ENCODE measurements at regions not wholly inside any gene's neighbourhood (a gene's known extent, or its start where the extent isn't known, plus 50 kb on each side); places are given as distances from the start of the nearest gene placed in this dataset.

DNA sequence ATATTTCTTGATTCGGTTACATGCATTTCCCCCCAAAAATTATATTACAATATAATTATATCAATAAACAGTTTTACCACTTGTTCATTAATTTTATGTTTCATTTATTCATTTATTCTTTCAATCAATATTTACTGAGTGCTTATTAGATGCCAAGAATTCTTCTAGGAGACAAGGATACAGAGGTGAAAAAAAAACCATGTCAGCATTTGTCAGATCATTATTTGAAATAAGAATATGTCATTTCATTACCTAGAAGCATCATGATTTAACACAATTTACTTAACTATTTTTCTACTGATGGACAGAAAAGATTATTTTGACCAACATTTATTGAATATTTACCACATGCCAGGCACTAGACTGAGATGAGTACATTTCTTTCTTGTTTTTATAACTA, 512.7 kb downstream of the LMO4 start:
- TF ChIP-seq, protein P1, sequence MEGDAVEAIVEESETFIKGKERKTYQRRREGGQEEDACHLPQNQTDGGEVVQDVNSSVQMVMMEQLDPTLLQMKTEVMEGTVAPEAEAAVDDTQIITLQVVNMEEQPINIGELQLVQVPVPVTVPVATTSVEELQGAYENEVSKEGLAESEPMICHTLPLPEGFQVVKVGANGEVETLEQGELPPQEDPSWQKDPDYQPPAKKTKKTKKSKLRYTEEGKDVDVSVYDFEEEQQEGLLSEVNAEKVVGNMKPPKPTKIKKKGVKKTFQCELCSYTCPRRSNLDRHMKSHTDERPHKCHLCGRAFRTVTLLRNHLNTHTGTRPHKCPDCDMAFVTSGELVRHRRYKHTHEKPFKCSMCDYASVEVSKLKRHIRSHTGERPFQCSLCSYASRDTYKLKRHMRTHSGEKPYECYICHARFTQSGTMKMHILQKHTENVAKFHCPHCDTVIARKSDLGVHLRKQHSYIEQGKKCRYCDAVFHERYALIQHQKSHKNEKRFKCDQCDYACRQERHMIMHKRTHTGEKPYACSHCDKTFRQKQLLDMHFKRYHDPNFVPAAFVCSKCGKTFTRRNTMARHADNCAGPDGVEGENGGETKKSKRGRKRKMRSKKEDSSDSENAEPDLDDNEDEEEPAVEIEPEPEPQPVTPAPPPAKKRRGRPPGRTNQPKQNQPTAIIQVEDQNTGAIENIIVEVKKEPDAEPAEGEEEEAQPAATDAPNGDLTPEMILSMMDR (conservative IDR thresholded peaks at IDR 0.05 in 1 of 2, IDR thresholded peaks at IDR 0.05 in 1 of 2; ENCODE audit: low read depth in 1 of 2, low read length in 2 of 2): no peak
- TF ChIP-seq EZH2 (IDR thresholded peaks at IDR 0.05; ENCODE audit: low read length, missing control alignments): no peak

Measured in fibroblast of lung (primary cell).